Activated CD4-positive, alpha-beta T cell treated with anti-CD3 and anti-CD28 coated beads for 24 hours (primary cell): ENCODE measurements at regions not wholly inside any gene's neighbourhood (a gene's known extent, or its start where the extent isn't known, plus 50 kb on each side); places are given as distances from the start of the nearest gene placed in this dataset.
"Not testable (repeated sequence)": the region's sequence is repeated elsewhere in the genome, so short reads cannot be mapped to it uniquely, and the experiment has no call there.

Experiments used
- DNase-seq, 2 donors: peaks; one replicate each; pipeline ENCODE4 v3.0.0-alpha.2; 2020; ENCODE audit warnings: low read depth in 2 of 2

GRCh38 chr17:6373599-6373998 lies 61.3 kb downstream of the AIPL1 start:
- DNase-seq = not testable (repeated sequence)

DNA sequence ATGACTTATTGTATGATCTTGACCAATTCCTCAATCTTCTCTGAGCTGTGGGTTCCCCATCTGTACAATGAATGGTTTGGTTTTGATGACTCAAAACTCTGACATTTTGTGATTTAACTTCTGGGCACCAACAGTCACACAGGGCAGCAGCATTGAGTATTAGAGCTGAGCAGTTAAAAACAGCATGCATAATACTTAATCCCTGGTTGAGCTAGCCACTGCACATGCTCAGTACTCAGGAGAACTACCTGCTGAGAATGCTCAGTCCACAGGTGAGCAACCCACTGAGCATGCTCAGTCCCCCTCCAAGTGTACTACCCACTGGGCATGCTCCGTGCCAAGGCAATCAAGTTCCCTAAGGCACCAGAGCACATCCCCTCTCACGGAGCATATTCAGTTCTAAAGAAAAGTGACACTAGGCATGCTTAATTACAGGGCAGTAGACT lies 68.7 kb downstream of the AIPL1 start:
- no peak for DNase-seq

DNA sequence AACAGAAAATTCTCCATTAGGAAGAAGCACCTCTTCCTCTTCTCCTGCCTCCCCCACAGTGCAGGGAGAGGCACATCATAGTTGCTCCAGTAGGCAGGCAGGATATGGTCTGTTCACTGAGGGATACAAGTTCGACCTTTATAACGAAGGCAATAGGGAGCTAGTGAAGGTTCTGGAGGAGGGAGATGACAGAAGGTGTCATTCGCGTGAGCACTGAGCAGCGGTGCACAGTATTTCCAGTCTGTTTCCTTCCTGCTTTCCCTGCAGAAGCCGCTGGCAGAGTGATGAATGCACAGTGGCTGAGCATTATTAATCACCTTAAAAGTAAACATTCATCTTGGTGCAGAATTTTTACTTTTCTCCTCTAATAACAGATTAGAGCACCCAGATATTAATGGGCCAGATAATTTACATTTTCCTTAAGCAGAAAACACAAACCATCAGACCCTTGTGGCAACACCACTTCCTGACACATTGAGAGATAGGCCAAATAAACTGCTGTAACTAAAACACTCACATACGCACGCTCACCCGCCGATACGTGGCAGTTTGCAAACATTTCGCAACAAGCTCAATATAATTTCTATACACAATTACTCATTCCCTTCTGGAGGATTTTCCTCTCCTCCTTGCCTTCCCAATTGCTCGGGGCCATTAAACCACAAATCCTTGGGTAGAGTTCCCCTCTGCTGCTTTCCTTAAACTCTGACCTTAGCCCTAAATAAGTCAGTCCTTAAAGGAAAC lies 69.5 kb downstream of the AIPL1 start:
- no peak for DNase-seq

DNA sequence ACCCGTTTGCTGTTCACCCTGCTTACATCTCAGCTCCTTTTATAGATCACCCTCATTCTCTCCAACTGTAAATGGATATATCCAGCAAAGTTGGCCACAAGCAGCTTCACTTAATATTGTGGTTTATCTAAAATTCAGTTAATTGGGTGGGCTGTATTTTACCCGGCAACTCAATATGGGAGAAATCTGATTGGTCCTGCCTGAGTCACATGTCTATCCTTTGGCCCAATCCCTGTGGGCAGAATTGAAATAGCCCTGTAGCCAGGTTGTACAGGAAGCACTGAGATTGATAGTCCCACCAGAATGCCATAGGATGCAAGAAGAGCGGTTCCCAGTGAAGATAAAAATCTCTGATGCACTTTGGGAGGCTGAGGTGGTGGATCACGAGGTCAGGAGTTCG lies 73.2 kb downstream of the AIPL1 start:
- no peak for DNase-seq

GRCh38 chr17:6358131-6358530 lies 76.8 kb downstream of the AIPL1 start:
- DNase-seq = no peak

DNA sequence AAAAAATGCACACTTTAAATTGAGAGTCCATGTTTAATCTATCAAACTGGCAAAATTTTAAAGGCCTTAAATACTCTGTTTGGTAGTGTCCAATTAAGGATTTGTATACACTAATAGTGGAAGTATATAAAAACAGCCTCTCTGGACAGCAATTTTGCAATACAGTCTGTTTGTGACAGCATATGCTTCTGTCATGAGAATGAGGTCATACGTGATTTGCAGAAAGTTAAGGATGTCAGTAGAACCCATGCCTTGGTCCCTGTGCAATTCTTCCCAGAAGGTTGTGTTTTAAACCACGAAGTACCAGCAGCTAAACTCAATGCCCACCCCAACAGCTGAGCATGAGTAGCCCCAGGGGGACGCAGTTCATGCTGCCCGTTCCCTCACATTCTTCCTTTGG lies 78.4 kb downstream of the AIPL1 start:
- DNase-seq = no peak

- no peak for DNase-seq
These were observed 79.7 kb downstream of the AIPL1 start for GRCh38 chr17:6355196-6355595.

DNA sequence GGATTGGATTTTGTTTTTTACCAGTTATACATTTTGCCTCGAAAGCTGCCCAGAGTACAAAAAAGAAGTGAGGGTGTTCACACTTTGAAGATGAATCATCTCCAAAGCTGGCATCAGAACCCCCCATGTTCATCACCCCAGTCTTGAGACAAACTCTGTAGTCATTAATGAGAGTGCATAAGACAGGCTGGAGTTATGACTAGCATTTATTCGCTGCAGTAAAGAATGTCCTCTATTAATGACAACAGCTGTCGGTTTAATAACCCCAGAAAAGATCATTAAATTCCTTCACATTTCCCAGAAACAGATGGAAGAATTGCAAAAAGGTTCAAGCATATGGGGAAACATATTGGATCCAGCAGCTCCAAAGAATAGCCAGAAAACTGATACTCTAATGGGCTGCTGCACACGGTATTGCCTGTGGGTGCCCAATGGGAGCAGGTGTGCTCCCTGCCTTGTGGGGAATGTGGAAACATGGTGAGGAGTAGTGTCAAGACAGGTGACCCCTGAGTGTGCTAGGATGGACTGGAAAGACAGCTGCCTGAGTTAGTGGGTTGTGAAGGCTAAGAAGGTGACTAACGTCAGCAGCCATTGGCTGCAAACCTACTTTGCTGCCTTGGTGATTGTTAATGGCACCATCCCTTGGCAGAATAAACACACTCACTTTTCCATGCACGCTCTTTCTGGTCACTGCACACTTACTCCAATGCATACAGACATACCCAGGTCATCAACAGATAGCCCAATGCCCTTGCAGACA lies 81.9 kb downstream of the AIPL1 start:
- no peak for DNase-seq

DNA sequence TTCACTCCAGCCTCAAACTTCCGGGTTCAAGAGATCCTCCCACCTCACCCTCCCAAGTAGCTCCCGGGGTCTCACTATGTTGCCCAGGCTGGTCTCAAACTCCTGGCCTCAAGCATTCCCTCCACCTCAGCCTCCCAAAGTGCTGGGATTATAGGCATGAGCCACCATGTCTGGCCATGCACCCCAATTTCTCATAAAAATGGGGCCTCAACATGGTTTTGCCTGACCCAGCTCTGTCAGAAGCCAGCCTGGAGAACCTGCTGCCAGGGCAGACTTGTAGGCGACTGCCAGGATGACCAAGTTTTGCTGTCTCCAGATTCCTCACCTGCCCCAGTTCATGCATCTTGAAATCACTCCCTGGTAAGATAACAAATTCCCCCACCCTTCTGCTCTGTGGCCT lies 82.9 kb downstream of the AIPL1 start:
- DNase-seq = no peak

DNA sequence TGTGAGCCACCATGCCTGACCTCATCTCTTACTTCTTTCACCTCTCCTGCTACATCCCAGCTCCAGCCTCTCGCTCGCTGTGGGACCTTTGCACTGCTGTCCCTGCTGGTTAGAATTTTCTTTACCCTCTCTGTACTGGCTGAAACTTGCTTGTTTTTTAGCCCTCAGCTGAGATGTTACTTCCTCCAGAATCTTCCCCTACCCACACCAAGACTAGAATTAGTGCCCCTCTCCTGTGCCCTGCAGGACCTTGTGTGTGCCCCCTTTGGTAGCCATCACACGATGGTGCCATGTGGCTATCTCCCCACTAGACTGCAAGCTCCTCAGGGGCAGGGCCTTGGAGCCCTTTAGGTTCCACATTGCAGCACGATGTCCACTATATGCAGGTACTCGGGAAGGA lies 84.1 kb downstream of the AIPL1 start:
- no peak for DNase-seq

DNA sequence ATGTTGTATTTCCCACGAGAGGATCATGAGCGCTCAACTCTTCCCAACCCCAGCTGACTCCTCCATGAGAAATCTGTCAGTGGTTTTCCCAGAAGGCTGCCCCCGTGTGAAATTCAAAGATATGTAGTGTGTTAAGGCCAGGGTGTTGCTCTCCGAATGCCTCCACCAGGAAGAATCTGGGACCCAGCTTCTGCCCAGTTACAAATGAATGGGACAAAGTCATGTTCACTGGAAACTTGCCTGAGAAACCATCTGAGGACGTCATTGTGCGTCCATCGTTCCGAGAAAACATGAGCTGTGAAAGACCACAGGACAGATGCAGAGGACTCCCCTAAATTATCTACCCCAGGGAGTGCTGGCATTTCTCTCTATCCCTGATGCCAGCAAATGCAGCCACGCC lies 86.0 kb downstream of the AIPL1 start:
- DNase-seq = no peak

DNA sequence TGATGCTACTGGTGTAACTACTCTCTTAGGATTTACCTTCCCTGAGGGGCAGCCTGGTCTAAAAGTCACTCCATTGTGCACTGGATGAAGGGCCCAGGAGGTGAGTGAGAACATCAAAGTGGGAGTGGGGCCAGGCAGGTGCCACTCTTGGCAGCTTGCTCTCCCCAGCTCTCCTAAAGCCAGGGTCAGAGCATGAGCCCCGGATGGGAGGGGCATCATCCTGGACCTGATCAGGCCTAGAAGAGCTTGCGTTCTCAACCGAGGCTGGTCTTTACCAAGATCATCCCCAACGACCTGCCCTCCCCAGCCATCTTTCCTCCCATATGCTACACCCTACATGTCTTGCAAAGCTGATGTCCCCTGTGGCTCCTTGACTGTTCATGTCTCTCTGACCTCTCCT lies 87.1 kb downstream of the AIPL1 start:
- no peak for DNase-seq

DNA sequence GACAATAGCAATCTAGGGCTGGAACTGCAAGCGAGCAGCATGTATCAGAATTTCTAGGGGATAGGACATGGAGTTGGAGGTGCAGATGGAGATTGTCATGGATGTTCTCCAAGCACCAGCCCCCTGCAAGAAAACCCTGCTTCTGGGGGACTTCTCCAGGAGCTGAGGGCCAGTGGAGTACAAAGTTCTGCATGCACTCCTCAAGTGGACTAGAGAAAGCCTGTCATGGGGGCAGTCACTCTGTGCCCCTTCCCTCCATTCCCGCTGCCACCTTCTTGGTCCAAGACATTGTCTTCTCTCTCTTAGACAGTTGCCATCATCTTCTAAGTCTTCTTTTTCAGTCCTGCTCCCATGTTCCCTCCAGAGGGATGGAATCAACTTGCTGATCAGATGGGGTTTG lies 87.9 kb downstream of the AIPL1 start:
- no peak for DNase-seq

DNA sequence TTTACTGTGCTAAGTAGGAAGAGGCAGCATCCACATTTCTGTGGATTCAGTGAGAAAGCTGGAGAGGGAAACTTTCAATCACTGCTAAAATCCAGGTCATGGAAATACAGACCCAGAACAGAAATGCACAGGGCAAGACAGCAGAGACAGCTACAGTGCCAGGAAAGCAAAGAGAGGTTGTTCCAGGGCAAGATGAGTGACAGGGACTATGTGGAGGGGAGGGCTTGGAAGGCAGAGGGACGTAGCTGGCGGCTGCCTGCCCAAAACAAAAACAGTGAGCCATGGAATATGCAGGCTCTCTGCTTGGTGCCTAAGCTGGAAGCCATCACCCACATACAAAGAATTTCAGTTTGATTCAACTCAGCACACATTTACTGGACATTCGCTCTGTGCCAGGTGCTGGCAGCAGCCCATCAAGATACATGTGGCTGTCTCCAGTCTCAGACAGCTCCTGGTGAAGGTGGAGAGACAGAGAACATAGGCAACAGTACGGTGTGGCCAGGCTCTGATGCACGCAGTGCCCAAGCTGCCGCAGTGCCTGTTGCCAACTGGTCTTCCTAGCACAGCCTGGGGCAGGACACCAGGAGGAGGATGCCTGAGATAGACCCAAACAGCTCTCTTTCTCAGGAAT lies 88.7 kb downstream of the AIPL1 start:
- DNase-seq = no peak

DNA sequence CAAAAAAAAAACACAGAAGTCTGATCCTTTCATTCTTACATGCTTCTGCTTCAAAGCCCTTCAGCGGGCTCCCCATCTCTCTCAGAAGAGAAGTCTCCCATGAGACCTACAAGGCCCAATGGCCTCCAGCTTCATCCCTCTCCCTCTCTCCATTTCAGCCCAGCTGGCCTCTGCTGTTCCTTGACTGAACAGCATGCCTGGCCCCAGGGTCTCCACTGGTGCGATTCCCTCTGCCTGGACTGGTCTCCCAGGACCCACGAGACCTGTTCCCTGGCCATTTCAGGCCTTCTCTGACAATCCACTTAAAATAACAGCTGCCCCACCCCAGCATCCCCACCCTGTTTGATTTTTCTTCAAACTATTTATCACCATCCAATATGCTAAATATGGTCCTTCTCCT lies 91.2 kb downstream of the AIPL1 start:
- no peak for DNase-seq

DNA sequence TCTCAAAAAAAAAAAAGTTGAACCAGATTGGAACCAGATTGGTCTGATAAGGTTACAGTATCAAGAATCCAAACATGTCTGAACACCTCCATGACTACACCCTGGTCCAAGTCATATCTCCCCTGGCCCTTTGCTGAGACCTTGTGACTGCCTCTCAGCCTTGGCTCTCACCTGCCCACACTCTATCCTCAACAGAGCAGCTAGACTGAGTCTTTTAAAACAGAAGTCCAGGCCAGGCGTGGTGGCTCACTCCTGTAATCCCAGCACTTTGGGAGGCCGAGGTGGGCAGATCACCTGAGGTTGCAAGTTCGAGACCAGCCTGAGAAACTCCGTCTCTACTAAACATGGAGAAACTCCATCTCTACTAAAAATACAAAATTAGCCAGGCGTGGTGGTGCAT lies 91.7 kb downstream of the AIPL1 start:
- DNase-seq = no peak

GRCh38 chr17:6340708-6341107 lies 94.2 kb downstream of the AIPL1 start:
- DNase-seq = no peak

DNA sequence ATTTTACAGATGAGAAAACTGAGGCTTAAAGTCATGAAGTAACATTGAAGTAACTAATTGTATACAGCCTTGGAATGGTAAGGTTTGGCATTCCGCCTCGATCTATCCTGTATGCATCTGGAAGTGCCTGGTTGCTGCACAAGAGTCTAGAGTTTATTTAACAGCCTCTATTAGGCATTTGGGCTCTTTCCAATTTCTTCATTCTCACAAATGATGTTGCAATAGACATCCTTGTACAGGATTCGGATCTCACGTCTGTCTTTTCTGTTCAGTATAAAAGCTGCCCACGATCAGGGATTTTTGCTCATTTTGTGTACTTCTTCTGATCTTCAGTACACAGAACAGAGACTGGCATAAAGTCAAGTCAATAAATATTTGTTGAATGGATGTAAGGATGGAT lies 100.5 kb downstream of the AIPL1 start:
- no peak for DNase-seq

GRCh38 chr17:6330936-6331335 lies 104.0 kb downstream of the AIPL1 start:
- DNase-seq = no peak

DNA sequence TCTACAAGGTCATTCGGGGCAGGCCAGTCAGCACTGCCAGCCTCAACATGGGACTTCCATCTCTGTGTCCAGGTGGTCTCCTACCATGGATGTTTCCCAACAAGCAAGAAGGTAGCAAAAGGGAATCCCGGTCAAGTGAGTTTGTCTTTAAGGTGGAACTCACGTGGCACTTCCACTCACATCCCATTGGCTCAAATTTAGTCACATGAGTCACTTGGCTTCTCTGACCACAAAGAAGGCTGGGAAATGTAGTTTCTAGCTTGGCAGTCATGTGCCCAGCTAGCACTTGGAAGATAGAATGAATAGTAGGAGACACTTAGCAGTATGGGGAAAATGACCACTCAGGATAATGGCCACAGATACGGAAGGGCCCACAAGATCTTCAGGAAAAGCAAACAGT lies 106.6 kb downstream of the AIPL1 start:
- DNase-seq = no peak

DNA sequence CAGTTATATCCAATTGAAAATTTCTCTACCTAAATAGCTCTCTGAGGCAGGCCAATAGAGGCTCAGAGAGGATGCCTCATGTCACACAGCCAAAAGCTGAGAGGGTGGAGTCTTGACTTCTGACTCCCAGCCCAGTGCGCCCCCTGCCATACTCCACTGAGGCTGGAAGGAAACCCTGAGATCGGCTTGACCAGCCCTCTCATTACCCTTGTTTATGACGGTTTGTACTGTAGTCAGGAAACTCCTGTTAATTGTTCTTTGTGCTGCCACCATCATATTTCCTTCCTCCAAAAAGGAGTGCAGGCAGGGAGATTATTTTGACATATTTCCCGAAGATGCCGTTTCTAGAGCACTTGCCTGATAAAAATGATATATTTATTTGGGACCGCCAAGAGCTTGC lies 107.9 kb downstream of the AIPL1 start:
- DNase-seq = no peak

- DNase-seq = no peak
These were observed 108.4 kb downstream of the AIPL1 start for GRCh38 chr17:6326483-6326882.

DNA sequence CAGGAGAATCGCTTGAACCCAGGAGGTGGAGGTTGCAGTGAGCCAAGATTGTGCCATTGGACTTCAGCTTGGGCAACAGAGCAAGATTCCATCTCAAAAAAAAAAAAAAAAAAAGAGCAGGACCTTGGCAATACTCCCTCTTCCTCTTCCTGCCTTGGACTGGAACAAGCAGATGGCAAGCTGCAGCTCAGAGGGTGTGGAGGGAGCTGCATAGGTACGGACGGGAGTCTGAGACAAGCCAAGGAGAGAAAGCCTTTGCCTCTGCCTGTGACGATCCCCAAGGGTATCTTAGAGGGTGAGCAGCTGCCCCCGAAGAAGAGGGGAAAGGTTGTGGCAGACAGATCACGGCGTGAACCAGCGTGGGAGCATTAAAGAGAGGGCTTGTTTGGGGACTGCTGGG lies 109.2 kb downstream of the AIPL1 start:
- DNase-seq = no peak
